D721Med (cell line): ENCODE measurements at regions not wholly inside any gene's neighbourhood (a gene's known extent, or its start where the extent isn't known, plus 50 kb on each side); places are given as distances from the start of the nearest gene placed in this dataset.
A peak's percentile ranks its signal among the peaks of the same experiment; 100 is the strongest.
"Not testable (repeated sequence)": the region's sequence is repeated elsewhere in the genome, so short reads cannot be mapped to it uniquely, and the experiment has no call there.

Source experiments
- DNase-seq: peaks from one replicate; pipeline ENCODE4 v3.0.0; 2011; ENCODE audit warnings: low spot score; ENCODE audit not compliant: insufficient read length
- FAIRE-seq: peaks from 2 replicates; lab custom pipeline; 2011; peaks lifted over from hg19 to GRCh38; lab: Jason Lieb, UNC
- TF ChIP-seq, protein P1 (sequence below): IDR thresholded peaks from 2 replicates; pipeline ENCODE4 v1.5.1; 2012; ENCODE audit warnings: mild to moderate bottlenecking, control low read depth; ENCODE audit not compliant: insufficient read depth; ENCODE audit errors: missing control alignments

DNA sequence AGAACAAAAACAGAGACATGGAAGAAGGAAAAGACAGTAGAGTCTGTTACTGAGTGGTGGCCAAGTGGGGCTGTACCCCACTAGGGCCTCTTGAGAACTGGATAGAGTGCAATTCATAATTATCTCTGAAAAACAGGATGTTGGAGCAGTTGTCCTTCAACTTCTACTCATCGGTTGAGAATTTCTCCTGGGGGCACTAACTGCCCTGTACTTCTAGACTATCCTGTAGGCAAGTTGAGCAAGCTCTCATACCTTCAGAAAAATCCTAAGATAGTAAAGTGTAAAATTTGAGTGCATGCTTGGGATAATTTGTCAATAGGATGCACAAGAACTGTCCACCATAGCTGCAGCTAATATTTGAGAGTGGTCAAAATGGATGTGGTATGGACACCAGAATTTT is 179.7 kb upstream of the CNKSR2 start:
- DNase-seq (no peak), FAIRE-seq (no peak)
- TF ChIP-seq, protein P1, sequence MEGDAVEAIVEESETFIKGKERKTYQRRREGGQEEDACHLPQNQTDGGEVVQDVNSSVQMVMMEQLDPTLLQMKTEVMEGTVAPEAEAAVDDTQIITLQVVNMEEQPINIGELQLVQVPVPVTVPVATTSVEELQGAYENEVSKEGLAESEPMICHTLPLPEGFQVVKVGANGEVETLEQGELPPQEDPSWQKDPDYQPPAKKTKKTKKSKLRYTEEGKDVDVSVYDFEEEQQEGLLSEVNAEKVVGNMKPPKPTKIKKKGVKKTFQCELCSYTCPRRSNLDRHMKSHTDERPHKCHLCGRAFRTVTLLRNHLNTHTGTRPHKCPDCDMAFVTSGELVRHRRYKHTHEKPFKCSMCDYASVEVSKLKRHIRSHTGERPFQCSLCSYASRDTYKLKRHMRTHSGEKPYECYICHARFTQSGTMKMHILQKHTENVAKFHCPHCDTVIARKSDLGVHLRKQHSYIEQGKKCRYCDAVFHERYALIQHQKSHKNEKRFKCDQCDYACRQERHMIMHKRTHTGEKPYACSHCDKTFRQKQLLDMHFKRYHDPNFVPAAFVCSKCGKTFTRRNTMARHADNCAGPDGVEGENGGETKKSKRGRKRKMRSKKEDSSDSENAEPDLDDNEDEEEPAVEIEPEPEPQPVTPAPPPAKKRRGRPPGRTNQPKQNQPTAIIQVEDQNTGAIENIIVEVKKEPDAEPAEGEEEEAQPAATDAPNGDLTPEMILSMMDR: no peak

DNA sequence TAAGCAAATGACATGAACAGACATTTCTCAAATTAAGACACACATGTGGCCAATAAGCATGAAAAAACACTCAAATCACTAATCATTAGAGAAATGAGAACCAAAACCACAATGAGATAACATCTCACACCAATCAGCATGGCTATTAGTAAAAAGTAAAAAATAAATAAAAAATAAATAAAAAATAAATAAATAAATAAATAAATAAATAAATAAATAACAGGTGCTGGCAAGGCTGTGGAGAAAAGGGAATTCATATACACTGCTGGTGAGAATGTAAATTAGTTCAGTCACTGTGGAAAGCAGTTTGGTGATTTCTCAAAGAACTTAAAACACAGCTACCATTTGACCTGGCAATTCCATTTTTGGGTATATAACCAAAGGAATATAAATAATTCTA is 167.1 kb upstream of the CNKSR2 start:
- DNase-seq (no peak), FAIRE-seq (peak; percentile 21)
- TF ChIP-seq, protein P1: no peak

DNA sequence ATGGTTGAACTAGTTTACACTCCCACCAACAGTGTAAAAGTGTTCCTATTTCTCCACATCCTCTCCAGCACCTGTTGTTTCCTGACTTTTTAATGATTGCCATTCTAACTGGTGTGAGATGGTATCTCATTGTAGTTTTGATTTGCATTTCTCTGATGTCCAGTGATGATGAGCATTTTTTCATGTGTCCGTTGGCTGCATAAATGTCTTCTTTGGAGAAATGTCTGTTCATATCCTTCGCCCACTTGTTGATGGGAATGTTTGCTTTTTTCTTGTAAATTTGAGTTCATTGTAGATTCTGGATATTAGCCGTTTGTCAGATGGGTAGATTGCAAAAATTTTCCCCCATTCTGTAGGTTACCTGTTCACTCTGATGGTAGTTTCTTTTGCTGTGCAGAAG is 155.0 kb upstream of the CNKSR2 start:
- FAIRE-seq, DNase-seq: not testable (repeated sequence)

DNA sequence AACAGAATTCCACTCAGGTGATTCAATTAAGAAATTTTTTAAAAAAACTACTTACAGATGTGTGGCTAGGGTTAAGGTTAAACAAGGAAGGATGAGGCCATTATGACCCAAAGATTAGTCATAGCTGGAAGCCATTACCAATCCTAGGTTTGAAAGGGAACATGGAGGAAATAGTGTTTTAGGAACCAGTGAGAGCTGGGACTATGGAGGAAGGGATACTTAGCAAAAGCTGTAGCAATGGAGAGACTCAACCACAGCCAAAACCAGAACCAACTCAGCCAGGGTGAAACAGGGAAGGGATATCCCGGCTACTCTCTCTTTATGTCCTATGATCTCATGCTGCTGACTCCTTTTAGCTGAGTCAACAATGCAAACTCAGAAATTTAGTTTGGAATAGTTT is 148.6 kb upstream of the CNKSR2 start:
- TF ChIP-seq, protein P1: no peak
- no peak for DNase-seq
- no peak for FAIRE-seq

DNA sequence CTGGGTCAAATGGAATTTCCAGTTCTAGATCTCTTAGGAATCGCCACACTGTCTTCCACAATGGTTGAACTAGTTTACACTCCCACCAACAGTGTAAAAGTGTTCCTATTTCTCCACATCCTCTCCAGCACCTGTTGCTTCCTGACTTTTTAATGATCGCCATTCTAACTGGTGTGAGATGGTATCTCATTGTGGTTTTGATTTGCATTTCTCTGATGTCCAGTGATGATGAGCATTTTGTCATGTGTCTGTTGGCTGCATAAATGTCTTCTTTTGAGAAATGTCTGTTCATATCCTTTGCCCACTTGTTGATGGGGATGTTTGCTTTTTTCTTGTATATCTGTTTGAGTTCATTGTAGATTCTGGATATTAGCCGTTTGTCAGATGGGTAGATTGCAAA is 145.2 kb upstream of the CNKSR2 start:
- not testable (repeated sequence) for FAIRE-seq, DNase-seq

DNA sequence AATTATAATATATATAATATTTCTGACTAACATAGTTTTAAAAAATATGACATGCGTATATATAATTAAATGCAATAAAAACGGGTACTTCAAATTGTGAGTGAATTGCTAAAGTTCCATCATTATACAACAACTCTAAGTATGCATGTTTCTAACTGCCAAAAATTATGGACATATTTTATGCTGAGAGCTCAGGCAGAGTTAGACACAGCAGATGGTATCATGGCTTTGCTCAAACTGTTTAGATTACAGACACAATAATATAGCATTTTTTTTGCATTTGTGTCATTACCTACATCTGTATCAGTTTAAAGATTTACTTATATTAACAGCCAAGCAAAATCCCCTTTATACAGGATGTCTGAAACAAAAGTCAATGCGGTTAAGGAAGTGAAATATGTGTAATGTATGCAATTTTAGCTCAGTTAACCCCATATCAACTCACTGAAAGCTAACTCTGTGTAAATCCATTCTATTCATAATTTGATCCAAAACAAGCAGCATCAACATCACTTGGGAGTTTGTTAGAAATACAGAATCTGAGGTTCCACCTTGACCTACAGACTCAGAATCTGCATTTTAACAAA is 119.1 kb upstream of the CNKSR2 start:
- DNase-seq (no peak), FAIRE-seq (no peak)
- TF ChIP-seq, protein P1: no peak

DNA sequence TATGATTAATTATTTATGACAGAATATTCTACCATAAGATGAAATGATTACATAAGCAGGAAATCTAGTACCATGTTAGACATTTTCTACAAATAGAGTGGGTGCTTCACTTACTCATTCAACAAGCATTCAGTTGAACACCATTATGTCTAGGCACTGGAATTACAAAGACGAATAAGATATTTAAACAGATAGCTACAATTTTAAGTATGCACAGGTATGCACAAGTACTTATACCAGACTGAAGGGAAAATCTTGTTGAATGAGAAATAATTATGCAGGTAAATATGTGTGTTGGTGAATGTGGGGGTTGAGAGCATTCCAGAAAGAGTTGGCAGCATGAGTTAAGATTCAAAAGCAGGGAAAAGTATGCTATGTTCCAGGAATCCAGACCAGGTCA is 107.3 kb upstream of the CNKSR2 start:
- FAIRE-seq (no peak), DNase-seq (no peak)
- TF ChIP-seq, protein P1: no peak

DNA sequence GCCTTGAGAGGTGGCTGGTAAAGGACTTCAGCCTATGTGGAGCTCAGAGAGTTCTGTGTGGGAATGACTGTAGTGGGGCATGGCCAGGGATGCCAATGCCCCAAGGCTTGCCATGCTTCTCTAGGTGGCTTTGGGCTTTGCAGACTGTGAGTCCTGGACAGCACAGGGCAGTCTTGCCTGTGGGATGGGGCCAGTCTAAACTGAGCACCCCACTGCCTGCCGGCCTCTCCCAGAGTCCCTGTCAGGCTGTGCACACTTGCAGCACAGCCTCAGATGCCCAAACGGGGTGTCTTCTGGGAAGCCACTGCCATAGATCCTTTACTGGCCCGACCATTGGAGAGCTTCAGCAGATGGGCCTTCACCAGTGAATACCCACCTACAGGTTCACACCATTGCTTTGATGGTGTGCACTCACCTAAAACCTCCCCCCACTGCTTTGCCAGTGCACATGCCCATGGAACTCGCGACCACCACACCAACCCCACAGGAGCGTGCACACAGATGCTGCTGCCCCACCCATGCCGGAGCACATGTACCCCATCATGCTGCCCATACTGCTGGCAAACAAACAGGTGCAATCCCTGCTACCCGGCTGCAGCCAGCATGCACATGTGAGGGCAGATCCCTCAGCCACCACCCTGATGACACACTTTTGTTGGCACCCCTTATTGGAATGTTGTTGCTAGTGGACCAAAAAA is 97.3 kb upstream of the CNKSR2 start:
- TF ChIP-seq, protein P1: no peak
- no peak for FAIRE-seq

More for the DNA sequence above, 97.3 kb upstream of the CNKSR2 start:
- DNase-seq: no peak
